ENCODE measurements at regions not wholly inside any gene's neighbourhood (a gene's known extent, or its start where the extent isn't known, plus 50 kb on each side); places are given as distances from the start of the nearest gene placed in this dataset.

GRCh38 chr2:14120376-14120775, 512.1 kb upstream of the LRATD1 start:
- no peaks in the 10 kb centered on the region for H3K36me3 ChIP-seq (ENCODE audit: control insufficient read depth in 2 of 2, insufficient read depth in 1 of 2, low read length in 2 of 2)
- H3K4me3 ChIP-seq (ENCODE audit: low read depth, low read length), result no peak overlapping the region
- H3K27ac ChIP-seq (ENCODE audit: extremely low read depth, low read depth, low read length), result no peak overlapping the region
- no peaks in the 10 kb centered on the region for H3K4me1 ChIP-seq (ENCODE audit: control insufficient read depth, insufficient read depth, low read length)
- H3K9me3 ChIP-seq (ENCODE audit: control insufficient read depth, insufficient read depth, low read depth, low read length), result no peaks in the 10 kb centered on the region
- ChIA-PET CTCF (no interaction called here), POLR2A (no interaction called here)
- TF ChIP-seq, protein P1, sequence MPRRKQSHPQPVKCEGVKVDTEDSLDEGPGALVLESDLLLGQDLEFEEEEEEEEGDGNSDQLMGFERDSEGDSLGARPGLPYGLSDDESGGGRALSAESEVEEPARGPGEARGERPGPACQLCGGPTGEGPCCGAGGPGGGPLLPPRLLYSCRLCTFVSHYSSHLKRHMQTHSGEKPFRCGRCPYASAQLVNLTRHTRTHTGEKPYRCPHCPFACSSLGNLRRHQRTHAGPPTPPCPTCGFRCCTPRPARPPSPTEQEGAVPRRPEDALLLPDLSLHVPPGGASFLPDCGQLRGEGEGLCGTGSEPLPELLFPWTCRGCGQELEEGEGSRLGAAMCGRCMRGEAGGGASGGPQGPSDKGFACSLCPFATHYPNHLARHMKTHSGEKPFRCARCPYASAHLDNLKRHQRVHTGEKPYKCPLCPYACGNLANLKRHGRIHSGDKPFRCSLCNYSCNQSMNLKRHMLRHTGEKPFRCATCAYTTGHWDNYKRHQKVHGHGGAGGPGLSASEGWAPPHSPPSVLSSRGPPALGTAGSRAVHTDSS (tag by site-specific recombination; IDR thresholded peaks at IDR 0.05), result no peak
- TF ChIP-seq, protein P2, sequence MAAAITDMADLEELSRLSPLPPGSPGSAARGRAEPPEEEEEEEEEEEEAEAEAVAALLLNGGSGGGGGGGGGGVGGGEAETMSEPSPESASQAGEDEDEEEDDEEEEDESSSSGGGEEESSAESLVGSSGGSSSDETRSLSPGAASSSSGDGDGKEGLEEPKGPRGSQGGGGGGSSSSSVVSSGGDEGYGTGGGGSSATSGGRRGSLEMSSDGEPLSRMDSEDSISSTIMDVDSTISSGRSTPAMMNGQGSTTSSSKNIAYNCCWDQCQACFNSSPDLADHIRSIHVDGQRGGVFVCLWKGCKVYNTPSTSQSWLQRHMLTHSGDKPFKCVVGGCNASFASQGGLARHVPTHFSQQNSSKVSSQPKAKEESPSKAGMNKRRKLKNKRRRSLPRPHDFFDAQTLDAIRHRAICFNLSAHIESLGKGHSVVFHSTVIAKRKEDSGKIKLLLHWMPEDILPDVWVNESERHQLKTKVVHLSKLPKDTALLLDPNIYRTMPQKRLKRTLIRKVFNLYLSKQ (tag by site-specific recombination; IDR thresholded peaks at IDR 0.05; ENCODE audit: borderline replicate concordance), result no peak
- TF ChIP-seq ZNF184 (tag by site-specific recombination; IDR thresholded peaks at IDR 0.05) (no peak), ZNF146 (tag by site-specific recombination; IDR thresholded peaks at IDR 0.05) (no peak), PRDM1 (tag by site-specific recombination; IDR thresholded peaks at IDR 0.05) (no peak), PBX3 (CRISPR knock-in tag; IDR thresholded peaks at IDR 0.05) (no peak), CTCF (tag by site-specific recombination; IDR thresholded peaks at IDR 0.05) (no peak), ZNF596 (tag by site-specific recombination; IDR thresholded peaks at IDR 0.05) (no peak)
- TF ChIP-seq, protein P3, sequence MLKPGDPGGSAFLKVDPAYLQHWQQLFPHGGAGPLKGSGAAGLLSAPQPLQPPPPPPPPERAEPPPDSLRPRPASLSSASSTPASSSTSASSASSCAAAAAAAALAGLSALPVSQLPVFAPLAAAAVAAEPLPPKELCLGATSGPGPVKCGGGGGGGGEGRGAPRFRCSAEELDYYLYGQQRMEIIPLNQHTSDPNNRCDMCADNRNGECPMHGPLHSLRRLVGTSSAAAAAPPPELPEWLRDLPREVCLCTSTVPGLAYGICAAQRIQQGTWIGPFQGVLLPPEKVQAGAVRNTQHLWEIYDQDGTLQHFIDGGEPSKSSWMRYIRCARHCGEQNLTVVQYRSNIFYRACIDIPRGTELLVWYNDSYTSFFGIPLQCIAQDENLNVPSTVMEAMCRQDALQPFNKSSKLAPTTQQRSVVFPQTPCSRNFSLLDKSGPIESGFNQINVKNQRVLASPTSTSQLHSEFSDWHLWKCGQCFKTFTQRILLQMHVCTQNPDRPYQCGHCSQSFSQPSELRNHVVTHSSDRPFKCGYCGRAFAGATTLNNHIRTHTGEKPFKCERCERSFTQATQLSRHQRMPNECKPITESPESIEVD (tag by site-specific recombination; IDR thresholded peaks at IDR 0.05), result no peak

- Histone ChIP-seq H3K36me3 (ENCODE audit: control insufficient read depth in 2 of 2, insufficient read depth in 1 of 2, low read length in 2 of 2) (no peaks in the 10 kb centered on the region), H3K9me3 (ENCODE audit: control insufficient read depth, insufficient read depth, low read depth, low read length) (no peaks in the 10 kb centered on the region), H3K4me3 (ENCODE audit: low read depth, low read length) (no peak overlapping the region), H3K4me1 (ENCODE audit: control insufficient read depth, insufficient read depth, low read length) (no peaks in the 10 kb centered on the region), H3K27ac (ENCODE audit: extremely low read depth, low read depth, low read length) (no peak overlapping the region)
- ChIA-PET POLR2A (no interaction called here), CTCF (interaction anchor here (1.1 kb wide), 1 partner anchor 19 kb away, joined by 3 read pairs; no protein-coding TSS in a partner anchor)
- no peak for TF ChIP-seq ZEB2 (tag by site-specific recombination; IDR thresholded peaks at IDR 0.05)
- TF ChIP-seq TCF7L2 (IDR thresholded peaks at IDR 0.05; ENCODE audit: borderline replicate concordance, low read depth, low read length), result no peak
- no peak for TF ChIP-seq ZFP69B (tag by site-specific recombination; IDR thresholded peaks at IDR 0.05)
- TF ChIP-seq, protein P4, sequence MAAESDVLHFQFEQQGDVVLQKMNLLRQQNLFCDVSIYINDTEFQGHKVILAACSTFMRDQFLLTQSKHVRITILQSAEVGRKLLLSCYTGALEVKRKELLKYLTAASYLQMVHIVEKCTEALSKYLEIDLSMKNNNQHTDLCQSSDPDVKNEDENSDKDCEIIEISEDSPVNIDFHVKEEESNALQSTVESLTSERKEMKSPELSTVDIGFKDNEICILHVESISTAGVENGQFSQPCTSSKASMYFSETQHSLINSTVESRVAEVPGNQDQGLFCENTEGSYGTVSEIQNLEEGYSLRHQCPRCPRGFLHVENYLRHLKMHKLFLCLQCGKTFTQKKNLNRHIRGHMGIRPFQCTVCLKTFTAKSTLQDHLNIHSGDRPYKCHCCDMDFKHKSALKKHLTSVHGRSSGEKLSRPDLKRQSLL (tag by site-specific recombination; IDR thresholded peaks at IDR 0.05), result no peak
- TF ChIP-seq ZBTB48 (tag by site-specific recombination; IDR thresholded peaks at IDR 0.05), result no peak
- TF ChIP-seq ZNF785 (tag by site-specific recombination; IDR thresholded peaks at IDR 0.05), result no peak
- TF ChIP-seq PRDM2 (tag by site-specific recombination; IDR thresholded peaks at IDR 0.05; ENCODE audit: borderline replicate concordance), result no peak
- TF ChIP-seq ZNF610 (tag by site-specific recombination; IDR thresholded peaks at IDR 0.05; ENCODE audit: borderline replicate concordance), result no peak
- TF ChIP-seq ZNF391 (tag by site-specific recombination; IDR thresholded peaks at IDR 0.05; ENCODE audit: borderline replicate concordance, low read depth), result no peak
- no peak for TF ChIP-seq ZNF266 (tag by site-specific recombination; IDR thresholded peaks at IDR 0.05; ENCODE audit: low read depth)
These were observed 508.9 kb upstream of the LRATD1 start for GRCh38 chr2:14123436-14124103.
